DOHH2 (cell line): ENCODE measurements at regions not wholly inside any gene's neighbourhood (a gene's known extent, or its start where the extent isn't known, plus 50 kb on each side); places are given as distances from the start of the nearest gene placed in this dataset.

ENCODE experiments used
- H3F3A ChIP-seq: fragments of 200-600 bp; sonication (generic), shearing (Covaris generic); 2 replicates; pipeline ENCODE4 v1.6.0; 2016; ENCODE audit warnings: antibody characterized with exemption, mild to moderate bottlenecking; ENCODE audit not compliant: control insufficient read depth, insufficient read depth
- H3K27ac ChIP-seq: fragments of 200-600 bp; sonication (generic); 2 replicates; pipeline ENCODE4 v1.5.1; 2014; ENCODE audit warnings: low read depth, mild to moderate bottlenecking, low read length, moderate library complexity
- H3K27me3 ChIP-seq: fragments of 200-600 bp; sonication (generic); 2 replicates; pipeline ENCODE4 v1.6.1; 2014; ENCODE audit warnings: mild to moderate bottlenecking, low read length, mixed read lengths; ENCODE audit not compliant: control insufficient read depth
- H3K36me3 ChIP-seq: fragments of 200-600 bp; sonication (generic); 2 replicates; pipeline ENCODE4 v1.6.1; 2014; ENCODE audit warnings: mild to moderate bottlenecking, low read length, moderate library complexity, mixed read lengths; ENCODE audit not compliant: control insufficient read depth
- H3K4me1 ChIP-seq: fragments of 200-600 bp; sonication (generic); 2 replicates; pipeline ENCODE4 v1.6.1; 2014; ENCODE audit warnings: mild to moderate bottlenecking, low read length, mixed read lengths; ENCODE audit not compliant: control insufficient read depth
- H3K4me2 ChIP-seq: fragments of 200-600 bp; sonication (generic); 2 replicates; pipeline ENCODE4 v1.6.0; 2014; ENCODE audit warnings: mild to moderate bottlenecking, low read length, moderate library complexity
- H3K4me3 ChIP-seq: fragments of 200-600 bp; sonication (generic); 2 replicates; pipeline ENCODE4 v1.5.1; 2014; ENCODE audit warnings: mild to moderate bottlenecking, low read length, mixed read lengths
- H3K79me2 ChIP-seq: fragments of 200-600 bp; sonication (generic); 2 replicates; pipeline ENCODE4 v1.6.1; 2014; ENCODE audit warnings: mild to moderate bottlenecking, low read length, mixed read lengths; ENCODE audit not compliant: control insufficient read depth
- H3K9me2 ChIP-seq: fragments of 200-600 bp; sonication (generic); replicated peaks from 2 replicates; pipeline ENCODE4 v1.6.1; 2014; ENCODE audit warnings: mild to moderate bottlenecking, low read length, mixed read lengths; ENCODE audit not compliant: control insufficient read depth
- H3K9me3 ChIP-seq: fragments of 200-600 bp; sonication (generic); 2 replicates; pipeline ENCODE4 v1.6.1; 2014; ENCODE audit warnings: antibody characterized with exemption, low read length, mixed read lengths; ENCODE audit not compliant: control insufficient read depth, insufficient read depth
- H4K20me1 ChIP-seq: fragments of 200-600 bp; sonication (generic); 2 replicates; pipeline ENCODE4 v1.6.0; 2014; ENCODE audit warnings: low read depth, mild to moderate bottlenecking, antibody characterized with exemption, low read length, moderate library complexity; ENCODE audit not compliant: control insufficient read depth, insufficient read depth
- CTCF ChIP-seq: fragments of 200-600 bp; sonication (generic); IDR thresholded peaks from one replicate; pipeline ENCODE4 v1.5.1; 2014; ENCODE audit warnings: antibody characterized with exemption, mild to moderate bottlenecking, low read depth, low read length; ENCODE audit not compliant: poor library complexity, severe bottlenecking
- EZH2phosphoT487 ChIP-seq: fragments of 200-600 bp; sonication (generic); IDR thresholded peaks from 2 replicates; pipeline ENCODE4 v1.6.1; 2017; ENCODE audit warnings: borderline replicate concordance, mild to moderate bottlenecking, antibody characterized with exemption, low read length, moderate library complexity, mixed read lengths

- no peak for TF ChIP-seq EZH2phosphoT487
- TF ChIP-seq CTCF: no peak
- Histone ChIP-seq H3K4me2 (no peak overlapping the region), H4K20me1 (no peaks in the 10 kb centered on the region), H3K9me3 (no peaks in the 10 kb centered on the region), H3K27ac (no peak overlapping the region), H3K27me3 (no peaks in the 10 kb centered on the region), H3K36me3 (no peaks in the 10 kb centered on the region), H3K9me2 (no peaks in the 10 kb centered on the region), H3K79me2 (no peaks in the 10 kb centered on the region), H3K4me3 (no peak overlapping the region), H3F3A (no peaks in the 10 kb centered on the region), H3K4me1 (no peaks in the 10 kb centered on the region)
Measured at GRCh38 chr4:108337923-108338322, 169.2 kb upstream of the LEF1 start.

GRCh38 chr4:108336076-108336475 lies 167.3 kb upstream of the LEF1 start:
- Histone ChIP-seq H3K27ac (no peak overlapping the region), H3K9me3 (no peaks in the 10 kb centered on the region), H4K20me1 (no peaks in the 10 kb centered on the region), H3K9me2 (no peaks in the 10 kb centered on the region), H3K36me3 (no peaks in the 10 kb centered on the region), H3K4me1 (no peaks in the 10 kb centered on the region), H3K4me2 (no peak overlapping the region), H3K4me3 (no peak overlapping the region), H3K27me3 (0 out of 2 replicates have a peak, but pooled peaks cover 3% of the 10 kb centered on the region), H3F3A (no peaks in the 10 kb centered on the region), H3K79me2 (no peaks in the 10 kb centered on the region)
- TF ChIP-seq EZH2phosphoT487: no peak
- TF ChIP-seq CTCF: no peak

GRCh38 chr4:108335081-108335480 lies 166.3 kb upstream of the LEF1 start:
- no peaks in the 10 kb centered on the region for H3K36me3 ChIP-seq
- H3K9me3 ChIP-seq: no peaks in the 10 kb centered on the region
- H3K9me2 ChIP-seq: no peaks in the 10 kb centered on the region
- 0 out of 2 replicates have a peak, but pooled peaks cover 3% of the 10 kb centered on the region for H3K27me3 ChIP-seq
- H3K4me3 ChIP-seq: no peak overlapping the region
- H3K27ac ChIP-seq: no peak overlapping the region
- H4K20me1 ChIP-seq: no peaks in the 10 kb centered on the region
- H3F3A ChIP-seq: no peaks in the 10 kb centered on the region
- H3K4me2 ChIP-seq: no peak overlapping the region
- TF ChIP-seq CTCF (no peak), EZH2phosphoT487 (no peak)
- no peaks in the 10 kb centered on the region for H3K79me2 ChIP-seq
- no peaks in the 10 kb centered on the region for H3K4me1 ChIP-seq
